CD4-positive, alpha-beta T cell (primary cell): ENCODE measurements at regions not wholly inside any gene's neighbourhood (a gene's known extent, or its start where the extent isn't known, plus 50 kb on each side); places are given as distances from the start of the nearest gene placed in this dataset.

Experiments used
- ATAC-seq: fragments of 200-7000 bp; cut with Tn5 transposase; one replicate; pipeline ENCODE4 v1.10.0; 2022; ENCODE audit warnings: mild to moderate bottlenecking; ENCODE audit not compliant: poor library complexity
- CTCF ChIA-PET: fragments of 350-600 bp; sonication (Branson Sonifier 250); formaldehyde crosslinking; loops from one replicate; lab custom pipeline; 2021; ENCODE audit warnings: antibody characterized with exemption, inconsistent platforms; lab: Charles Lee
- POLR2A ChIA-PET: fragments of 350-600 bp; sonication (Branson Sonifier 250); formaldehyde crosslinking; loops from one replicate; lab custom pipeline; 2021; ENCODE audit warnings: antibody characterized with exemption, inconsistent platforms; lab: Charles Lee
- DNase-seq, 14 experiments: peaks; one replicate each; pipeline ENCODE4 v3.0.0-alpha.2; 2013 to 2020; ENCODE audit warnings: mixed read lengths in 2 of 14
- H3K27ac ChIP-seq, 2 donors: one replicate each; pipeline versions ENCODE4 v1.5.1 to v1.7.0; 2013; ENCODE audit warnings: low read length in 2 of 2, low read depth in 1 of 2, mild to moderate bottlenecking in 1 of 2
- H3K27me3 ChIP-seq, 2 experiments: 1 replicate in 1 of 2; 2 replicates in 1 of 2; pipeline versions ENCODE4 v1.6.1 to v1.7.0; 2013; ENCODE audit warnings: low read length in 2 of 2, control low read depth in 1 of 2, mild to moderate bottlenecking in 1 of 2, moderate library complexity in 1 of 2; ENCODE audit not compliant: insufficient read depth in 2 of 2, control insufficient read depth in 1 of 2
- H3K36me3 ChIP-seq: one replicate; pipeline ENCODE4 v1.6.1; 2013; ENCODE audit warnings: low read length, control low read depth; ENCODE audit not compliant: insufficient read depth
- H3K4me1 ChIP-seq: one replicate; pipeline ENCODE4 v1.6.1; 2013; ENCODE audit warnings: low read length, control low read depth; ENCODE audit not compliant: insufficient read depth
- H3K4me3 ChIP-seq: one replicate; pipeline ENCODE4 v1.5.1; 2013; ENCODE audit warnings: mild to moderate bottlenecking, low read length, moderate library complexity
- H3K9me3 ChIP-seq, 2 experiments: 1 replicate in 1 of 2; 2 replicates in 1 of 2; pipeline versions ENCODE4 v1.6.1 to v1.7.0; 2013; ENCODE audit warnings: low read length in 2 of 2, mild to moderate bottlenecking in 2 of 2, control low read depth in 1 of 2, moderate library complexity in 1 of 2; ENCODE audit not compliant: control insufficient read depth in 1 of 2, insufficient read depth in 1 of 2
- H3K27ac Mint-ChIP-seq: one replicate; pipeline ENCODE4 v1.8.0; 2020; ENCODE audit warnings: mixed read lengths
- H3K27me3 Mint-ChIP-seq: one replicate; pipeline ENCODE4 v1.8.0; 2021; ENCODE audit warnings: mixed read lengths
- H3K36me3 Mint-ChIP-seq: one replicate; pipeline ENCODE4 v1.8.0; 2021; ENCODE audit warnings: low read depth, mixed read lengths
- H3K4me1 Mint-ChIP-seq: one replicate; pipeline ENCODE4 v1.8.0; 2021; ENCODE audit warnings: low read depth, mixed read lengths
- H3K4me3 Mint-ChIP-seq: one replicate; pipeline ENCODE4 v1.8.0; 2020; ENCODE audit warnings: mild to moderate bottlenecking, mixed read lengths
- H3K9me3 Mint-ChIP-seq: one replicate; pipeline ENCODE4 v1.8.0; 2020; ENCODE audit warnings: mixed read lengths
- CTCF ChIP-seq: fragments of 200-600 bp; IDR thresholded peaks from one replicate; pipeline ENCODE4 v1.8.0; 2022; ENCODE audit warnings: antibody characterized with exemption, mild to moderate bottlenecking
- intact Hi-C, 2 experiments: fragments of 100-400 bp; cut with DNase I in 1 of 2; cut with micrococcal nuclease in 1 of 2; formaldehyde crosslinking; loops; one replicate each; pipeline versions ENCODE4 v1.15.1 to v1.9.0; 2023 to 2025; cut with DNase I, micrococcal nuclease

- Histone ChIP-seq H3K27me3 (no peaks in the 10 kb centered on the region), H3K9me3 (peaks cover 0 to 7% of the 10 kb centered on the region in 2 experiments), H3K27ac (no peak overlapping the region), H3K4me1 (no peaks in the 10 kb centered on the region), H3K4me3 (no peak overlapping the region), H3K36me3 (no peaks in the 10 kb centered on the region)
- Mint-ChIP-seq H3K27me3 (no peaks in the 10 kb centered on the region), H3K27ac (no peak overlapping the region), H3K9me3 (peaks cover 13% of the 10 kb centered on the region), H3K4me1 (no peaks in the 10 kb centered on the region), H3K36me3 (no peaks in the 10 kb centered on the region), H3K4me3 (no peak overlapping the region)
- ChIA-PET CTCF (no interaction called here), POLR2A (no interaction called here)
- DNase-seq = no peak
- ATAC-seq = no peak
- intact Hi-C loops = no loop called here
- no peak for TF ChIP-seq CTCF
These were observed 673.0 kb downstream of the ELAVL2 start for GRCh38 chr9:23153058-23153457.

- H3K36me3 Mint-ChIP-seq = no peaks in the 10 kb centered on the region
These were observed 665.5 kb downstream of the ELAVL2 start for GRCh38 chr9:23160491-23160890.

GRCh38 chr9:23160952-23161469, 665.0 kb downstream of the ELAVL2 start:
- H3K36me3 Mint-ChIP-seq = no peaks in the 10 kb centered on the region
- H3K27ac ChIP-seq = no peak overlapping the region
- POLR2A ChIA-PET = no interaction called here
- no peak for TF ChIP-seq CTCF
- no peaks in the 10 kb centered on the region for H3K36me3 ChIP-seq
- H3K4me3 ChIP-seq = no peak overlapping the region
- H3K27me3 ChIP-seq = no peaks in the 10 kb centered on the region
- CTCF ChIA-PET = no interaction called here
- H3K4me1 ChIP-seq = no peaks in the 10 kb centered on the region
- peaks cover 0 to 13% of the 10 kb centered on the region in 2 experiments for H3K9me3 ChIP-seq
- ATAC-seq (no peak), DNase-seq (no peak)
- no peak overlapping the region for H3K4me3 Mint-ChIP-seq
- peaks cover 28% of the 10 kb centered on the region for H3K9me3 Mint-ChIP-seq
- H3K27ac Mint-ChIP-seq = no peak overlapping the region
- no peaks in the 10 kb centered on the region for H3K4me1 Mint-ChIP-seq
- H3K27me3 Mint-ChIP-seq = no peaks in the 10 kb centered on the region
- intact Hi-C loops = no loop called here

More at GRCh38 chr9:23160491-23160890, 665.5 kb downstream of the ELAVL2 start:
- Histone ChIP-seq H3K27ac (no peak overlapping the region), H3K9me3 (peaks cover 0 to 13% of the 10 kb centered on the region in 2 experiments), H3K36me3 (no peaks in the 10 kb centered on the region), H3K4me3 (no peak overlapping the region), H3K27me3 (no peaks in the 10 kb centered on the region), H3K4me1 (no peaks in the 10 kb centered on the region)
- POLR2A ChIA-PET = no interaction called here
- no peak for ATAC-seq
- no peak for TF ChIP-seq CTCF
- CTCF ChIA-PET = no interaction called here
- intact Hi-C loops = no loop called here
- H3K27me3 Mint-ChIP-seq = no peaks in the 10 kb centered on the region
- H3K27ac Mint-ChIP-seq = no peak overlapping the region
- peaks cover 24% of the 10 kb centered on the region for H3K9me3 Mint-ChIP-seq
- DNase-seq = no peak
- no peak overlapping the region for H3K4me3 Mint-ChIP-seq
- H3K4me1 Mint-ChIP-seq = no peaks in the 10 kb centered on the region
